ENCODE measurements at regions not wholly inside any gene's neighbourhood (a gene's known extent, or its start where the extent isn't known, plus 50 kb on each side); places are given as distances from the start of the nearest gene placed in this dataset.
"Not testable (repeated sequence)": the region's sequence is repeated elsewhere in the genome, so short reads cannot be mapped to it uniquely, and the experiment has no call there.

DNA sequence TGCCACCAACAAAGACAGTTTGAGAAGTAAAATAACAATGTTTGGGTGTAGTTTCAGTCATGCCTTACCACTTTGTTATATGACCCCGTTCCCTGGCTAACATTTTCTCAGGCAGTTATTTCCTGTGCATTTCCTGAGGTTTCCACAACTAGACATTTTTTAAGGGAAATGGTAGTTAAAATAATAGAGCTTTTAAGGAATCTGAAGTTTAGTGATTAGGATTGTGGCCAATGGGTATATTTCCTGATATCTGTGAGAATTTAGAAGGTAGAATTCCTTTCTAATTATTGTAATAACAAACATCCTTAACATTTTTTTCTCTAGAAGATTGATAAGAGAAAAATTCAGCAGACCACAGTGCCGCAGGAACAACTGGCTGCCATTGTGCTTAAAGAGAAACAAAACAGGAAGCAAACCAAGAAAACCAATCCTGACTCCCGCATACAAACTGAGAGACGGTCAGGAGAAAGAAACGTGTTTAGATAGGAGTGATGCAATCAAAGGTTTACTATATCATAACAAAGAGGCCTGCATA, 193.6 kb downstream of the MBL2 start:
- Histone ChIP-seq H3K27me3 (no peaks in the 10 kb centered on the region), H3K27ac (no peak overlapping the region), H3K36me3 (no peaks in the 10 kb centered on the region), H3K4me3 (no peak overlapping the region), H3K9me3 (no peaks in the 10 kb centered on the region), H3K4me1 (no peaks in the 10 kb centered on the region)
- intact Hi-C loops (cut with DNase I) = no loop called here
- TF ChIP-seq, protein P1, sequence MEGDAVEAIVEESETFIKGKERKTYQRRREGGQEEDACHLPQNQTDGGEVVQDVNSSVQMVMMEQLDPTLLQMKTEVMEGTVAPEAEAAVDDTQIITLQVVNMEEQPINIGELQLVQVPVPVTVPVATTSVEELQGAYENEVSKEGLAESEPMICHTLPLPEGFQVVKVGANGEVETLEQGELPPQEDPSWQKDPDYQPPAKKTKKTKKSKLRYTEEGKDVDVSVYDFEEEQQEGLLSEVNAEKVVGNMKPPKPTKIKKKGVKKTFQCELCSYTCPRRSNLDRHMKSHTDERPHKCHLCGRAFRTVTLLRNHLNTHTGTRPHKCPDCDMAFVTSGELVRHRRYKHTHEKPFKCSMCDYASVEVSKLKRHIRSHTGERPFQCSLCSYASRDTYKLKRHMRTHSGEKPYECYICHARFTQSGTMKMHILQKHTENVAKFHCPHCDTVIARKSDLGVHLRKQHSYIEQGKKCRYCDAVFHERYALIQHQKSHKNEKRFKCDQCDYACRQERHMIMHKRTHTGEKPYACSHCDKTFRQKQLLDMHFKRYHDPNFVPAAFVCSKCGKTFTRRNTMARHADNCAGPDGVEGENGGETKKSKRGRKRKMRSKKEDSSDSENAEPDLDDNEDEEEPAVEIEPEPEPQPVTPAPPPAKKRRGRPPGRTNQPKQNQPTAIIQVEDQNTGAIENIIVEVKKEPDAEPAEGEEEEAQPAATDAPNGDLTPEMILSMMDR (IDR thresholded peaks at IDR 0.05) = no peak
- TF ChIP-seq POLR2AphosphoS5 (IDR thresholded peaks at IDR 0.05; ENCODE audit: insufficient read depth in 1 of 2, low read depth in 1 of 2) (no peak), POLR2A (IDR thresholded peaks at IDR 0.05) (no peak)
- DNase-seq (ENCODE audit: extremely low spot score in 2 of 2) = no peak

DNA sequence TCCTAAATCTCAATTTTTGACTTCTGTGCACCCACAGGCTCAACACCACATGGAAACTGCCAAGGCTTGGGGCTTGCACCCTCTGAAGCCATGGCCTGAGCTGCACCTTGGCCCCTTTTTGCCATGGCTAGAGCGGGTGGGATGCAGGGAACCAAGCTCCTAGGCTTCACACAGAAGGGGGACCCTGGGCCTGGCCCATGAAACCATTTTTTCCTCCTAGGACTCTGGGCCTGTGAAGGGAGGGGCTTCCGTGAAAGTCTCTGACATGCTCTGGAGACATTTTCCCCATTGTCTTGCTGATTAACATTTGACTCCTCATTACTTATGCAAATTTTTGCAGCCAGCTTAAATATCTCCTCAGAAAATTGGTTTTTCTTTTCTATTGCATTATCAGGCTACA, 190.9 kb downstream of the MBL2 start:
- DNase-seq (ENCODE audit: extremely low spot score in 2 of 2); intact Hi-C loops (cut with DNase I); H3K27me3 ChIP-seq; H3K27ac ChIP-seq; H3K36me3 ChIP-seq; H3K4me3 ChIP-seq; H3K9me3 ChIP-seq; H3K4me1 ChIP-seq: not testable (repeated sequence)

DNA sequence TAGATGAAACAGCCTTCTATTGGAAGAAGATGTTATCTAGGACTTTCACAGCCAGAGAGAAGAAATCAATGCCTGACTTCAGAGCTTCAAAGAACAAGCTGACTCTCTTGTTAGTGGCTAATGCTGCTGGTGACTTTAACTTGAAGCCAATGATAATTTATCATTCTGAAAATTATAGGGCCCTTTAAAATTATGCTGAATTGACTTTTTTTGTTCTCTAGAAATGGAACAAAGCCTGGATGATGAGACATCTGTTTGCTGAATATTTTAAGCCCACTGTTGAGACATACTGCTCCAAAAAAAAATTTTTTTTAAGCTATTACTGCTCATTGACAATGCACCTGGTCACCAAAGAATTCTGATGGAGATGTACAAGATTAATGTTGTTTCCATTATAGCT, 189.2 kb downstream of the MBL2 start:
- TF ChIP-seq POLR2A (IDR thresholded peaks at IDR 0.05) = no peak
- TF ChIP-seq, protein P1 (IDR thresholded peaks at IDR 0.05) = no peak
- no peak for TF ChIP-seq POLR2AphosphoS5 (IDR thresholded peaks at IDR 0.05; ENCODE audit: insufficient read depth in 1 of 2, low read depth in 1 of 2)
- Histone ChIP-seq H3K4me3 (no peak overlapping the region), H3K4me1 (no peaks in the 10 kb centered on the region), H3K27me3 (no peaks in the 10 kb centered on the region), H3K36me3 (no peaks in the 10 kb centered on the region), H3K9me3 (no peaks in the 10 kb centered on the region), H3K27ac (no peak overlapping the region)
- DNase-seq (ENCODE audit: extremely low spot score in 2 of 2) = no peak
- intact Hi-C loops (cut with DNase I) = no loop called here

DNA sequence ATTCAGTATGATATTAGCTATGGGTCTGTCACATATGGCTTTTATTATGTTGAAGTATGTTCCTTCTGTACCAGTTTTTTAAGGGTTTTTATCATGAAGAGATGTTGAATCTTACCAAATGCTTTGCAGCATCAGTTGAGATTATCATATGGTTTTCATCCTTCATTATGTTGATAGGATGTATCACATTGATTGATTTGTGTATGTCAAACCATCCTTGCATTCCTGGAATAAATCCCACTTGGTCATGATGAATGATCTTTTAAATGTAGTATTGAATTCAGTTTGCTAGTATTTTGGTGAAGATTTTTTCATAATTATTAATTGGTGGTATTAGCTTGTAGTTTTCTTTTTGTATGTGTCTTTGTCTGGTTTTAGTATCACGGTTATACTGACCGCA, 185.9 kb downstream of the MBL2 start:
- intact Hi-C loops (cut with DNase I) = no loop called here
- TF ChIP-seq, protein P1 (IDR thresholded peaks at IDR 0.05) = no peak
- TF ChIP-seq POLR2AphosphoS5 (IDR thresholded peaks at IDR 0.05; ENCODE audit: insufficient read depth in 1 of 2, low read depth in 1 of 2) = no peak
- no peak for TF ChIP-seq POLR2A (IDR thresholded peaks at IDR 0.05)
- DNase-seq (ENCODE audit: extremely low spot score in 2 of 2) = no peak
- Histone ChIP-seq H3K4me1 (no peaks in the 10 kb centered on the region), H3K36me3 (no peaks in the 10 kb centered on the region), H3K27ac (no peak overlapping the region), H3K9me3 (no peaks in the 10 kb centered on the region), H3K4me3 (no peak overlapping the region), H3K27me3 (no peaks in the 10 kb centered on the region)

DNA sequence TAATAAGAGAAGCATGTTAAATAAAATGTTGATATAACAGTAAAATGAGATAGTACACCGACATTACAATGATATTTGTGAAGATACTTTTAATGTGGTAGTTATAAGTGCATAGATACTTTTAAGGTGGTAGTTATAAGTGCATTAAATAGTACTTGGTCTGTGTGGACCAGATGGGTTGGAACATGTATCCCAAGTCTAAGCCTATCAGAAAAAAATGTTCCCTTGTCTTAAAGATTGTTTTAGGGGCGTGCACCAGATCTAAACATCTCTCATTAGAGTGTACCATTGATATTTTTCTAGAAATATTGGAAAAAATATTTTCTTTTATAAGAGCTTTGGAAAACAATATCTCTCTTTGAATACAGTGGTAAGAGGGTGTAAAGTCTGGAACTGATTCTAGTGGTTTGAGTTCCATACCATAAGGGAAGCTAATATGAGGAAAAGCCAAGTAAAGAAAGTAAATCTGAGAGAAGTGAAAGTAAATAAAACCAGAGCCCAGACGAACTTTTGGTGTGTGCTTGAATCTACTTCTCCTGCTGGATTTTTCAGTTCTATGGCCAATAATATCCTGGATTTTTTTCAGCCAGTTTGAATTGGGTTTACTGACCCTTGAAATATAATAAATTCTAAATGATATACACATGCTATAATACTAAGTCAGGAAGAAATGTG, 175.3 kb downstream of the MBL2 start:
- H3K9me3 ChIP-seq = no peaks in the 10 kb centered on the region
- intact Hi-C loops (cut with DNase I) = no loop called here
- TF ChIP-seq, protein P1 (IDR thresholded peaks at IDR 0.05) = no peak
- TF ChIP-seq POLR2AphosphoS5 (IDR thresholded peaks at IDR 0.05; ENCODE audit: insufficient read depth in 1 of 2, low read depth in 1 of 2) = no peak
- no peak for TF ChIP-seq POLR2A (IDR thresholded peaks at IDR 0.05)
- no peak overlapping the region for H3K4me3 ChIP-seq
- no peak overlapping the region for H3K27ac ChIP-seq
- no peak for DNase-seq (ENCODE audit: extremely low spot score in 2 of 2)
- H3K36me3 ChIP-seq = no peaks in the 10 kb centered on the region
- no peaks in the 10 kb centered on the region for H3K4me1 ChIP-seq
- no peaks in the 10 kb centered on the region for H3K27me3 ChIP-seq

Data from vagina (tissue), 2 donors.